HEK293T (cell line): ENCODE measurements at regions not wholly inside any gene's neighbourhood (a gene's known extent, or its start where the extent isn't known, plus 50 kb on each side); places are given as distances from the start of the nearest gene placed in this dataset.
"Not testable (repeated sequence)": the region's sequence is repeated elsewhere in the genome, so short reads cannot be mapped to it uniquely, and the experiment has no call there.

Source experiments
- BHLHE40 ChIP-seq: fragments of 450-650 bp; IDR thresholded peaks from 2 replicates; pipeline ENCODE4 v1.6.1; 2016; ENCODE audit warnings: mild to moderate bottlenecking, moderate library complexity, borderline replicate concordance
- ELF4 ChIP-seq: fragments of 450-650 bp; IDR thresholded peaks from 2 replicates; pipeline ENCODE4 v1.6.1; 2017; ENCODE audit warnings: antibody characterized with exemption
- FOXA1 ChIP-seq: fragments of 450-650 bp; IDR thresholded peaks from 2 replicates; pipeline ENCODE4 v1.6.1; 2016; ENCODE audit warnings: mild to moderate bottlenecking
- FOXK2 ChIP-seq: fragments of 450-650 bp; IDR thresholded peaks from 2 replicates; pipeline ENCODE4 v1.6.1; 2016; ENCODE audit warnings: mild to moderate bottlenecking
- FOXM1 ChIP-seq: fragments of 450-650 bp; IDR thresholded peaks from 2 replicates; pipeline ENCODE4 v1.6.1; 2017; ENCODE audit warnings: mild to moderate bottlenecking, borderline replicate concordance
- HDGF ChIP-seq: fragments of 450-650 bp; IDR thresholded peaks from 2 replicates; pipeline ENCODE4 v1.6.1; 2017; ENCODE audit warnings: antibody characterized with exemption, borderline replicate concordance
- L3MBTL2 ChIP-seq: fragments of 450-650 bp; conservative IDR thresholded peaks from 2 replicates; pipeline ENCODE4 v1.6.1; 2016; ENCODE audit warnings: mild to moderate bottlenecking
- LEF1 ChIP-seq: fragments of 450-650 bp; IDR thresholded peaks from 2 replicates; pipeline ENCODE4 v1.6.1; 2017; ENCODE audit warnings: mild to moderate bottlenecking, borderline replicate concordance
- NFRKB ChIP-seq: fragments of 450-650 bp; IDR thresholded peaks from 2 replicates; pipeline ENCODE4 v1.6.1; 2016; ENCODE audit warnings: mild to moderate bottlenecking, moderate library complexity
- SP1 ChIP-seq: fragments of 450-650 bp; IDR thresholded peaks from 2 replicates; pipeline ENCODE4 v1.6.1; 2017
- SUZ12 ChIP-seq: fragments of 450-650 bp; IDR thresholded peaks from 2 replicates; pipeline ENCODE4 v1.6.1; 2016; ENCODE audit warnings: mild to moderate bottlenecking
- TARDBP ChIP-seq: fragments of 450-650 bp; IDR thresholded peaks from 2 replicates; pipeline ENCODE4 v1.6.1; 2016
- ZNF384 ChIP-seq: fragments of 450-650 bp; IDR thresholded peaks from 2 replicates; pipeline ENCODE4 v1.6.1; 2016
- TF ChIP-seq, protein P1 (sequence below): fragments of 450-650 bp; IDR thresholded peaks from 2 replicates; pipeline ENCODE4 v1.6.1; 2016

DNA sequence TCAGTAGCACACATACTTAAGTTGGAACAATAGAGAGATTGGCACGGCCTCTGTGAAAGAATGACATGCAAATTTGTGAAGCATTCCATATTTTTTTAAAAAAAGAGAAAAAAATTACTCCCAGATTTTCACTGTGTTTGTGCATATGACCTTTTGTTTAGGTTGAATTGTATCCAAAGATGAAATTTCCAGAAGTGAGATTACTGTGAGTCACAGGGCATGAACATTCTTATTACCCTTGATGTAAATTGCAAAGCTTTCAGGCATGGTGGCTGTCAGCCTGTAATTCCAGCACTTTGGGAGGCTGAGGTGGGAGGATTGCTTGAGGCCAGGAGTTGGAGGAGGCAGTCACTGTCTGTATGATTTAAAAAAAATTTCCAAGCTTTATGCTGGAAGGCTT, 329.5 kb downstream of the ZNF37A start:
- TF ChIP-seq BHLHE40, ELF4, NFRKB, SP1, LEF1, FOXM1, FOXA1, SUZ12, HDGF, L3MBTL2, TARDBP, ZNF384, FOXK2: not testable (repeated sequence)
- TF ChIP-seq, protein P1, sequence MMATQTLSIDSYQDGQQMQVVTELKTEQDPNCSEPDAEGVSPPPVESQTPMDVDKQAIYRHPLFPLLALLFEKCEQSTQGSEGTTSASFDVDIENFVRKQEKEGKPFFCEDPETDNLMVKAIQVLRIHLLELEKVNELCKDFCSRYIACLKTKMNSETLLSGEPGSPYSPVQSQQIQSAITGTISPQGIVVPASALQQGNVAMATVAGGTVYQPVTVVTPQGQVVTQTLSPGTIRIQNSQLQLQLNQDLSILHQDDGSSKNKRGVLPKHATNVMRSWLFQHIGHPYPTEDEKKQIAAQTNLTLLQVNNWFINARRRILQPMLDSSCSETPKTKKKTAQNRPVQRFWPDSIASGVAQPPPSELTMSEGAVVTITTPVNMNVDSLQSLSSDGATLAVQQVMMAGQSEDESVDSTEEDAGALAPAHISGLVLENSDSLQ, result not testable (repeated sequence)
